ENCODE measurements at regions not wholly inside any gene's neighbourhood (a gene's known extent, or its start where the extent isn't known, plus 50 kb on each side); places are given as distances from the start of the nearest gene placed in this dataset.
A peak's percentile ranks its signal among the peaks of the same experiment; 100 is the strongest.

GRCh38 chr21:43289442-43289841 is 120.6 kb downstream of the CRYAA start:
- Histone ChIP-seq H3K4me1 (no peaks in the 10 kb centered on the region), H3K36me3 (no peaks in the 10 kb centered on the region), H3K27me3 (no peaks in the 10 kb centered on the region), H3K9me3 (peaks cover 0 to 10% of the 10 kb centered on the region in 2 donors), H3K27ac (no peak overlapping the region), H3K4me3 (no peak overlapping the region)
- ATAC-seq (no peak), DNase-seq (no peak)
- intact Hi-C loops (cut with DNase I) = no loop called here
- TF ChIP-seq CTCF (IDR thresholded peaks at IDR 0.05) = no peak

DNA sequence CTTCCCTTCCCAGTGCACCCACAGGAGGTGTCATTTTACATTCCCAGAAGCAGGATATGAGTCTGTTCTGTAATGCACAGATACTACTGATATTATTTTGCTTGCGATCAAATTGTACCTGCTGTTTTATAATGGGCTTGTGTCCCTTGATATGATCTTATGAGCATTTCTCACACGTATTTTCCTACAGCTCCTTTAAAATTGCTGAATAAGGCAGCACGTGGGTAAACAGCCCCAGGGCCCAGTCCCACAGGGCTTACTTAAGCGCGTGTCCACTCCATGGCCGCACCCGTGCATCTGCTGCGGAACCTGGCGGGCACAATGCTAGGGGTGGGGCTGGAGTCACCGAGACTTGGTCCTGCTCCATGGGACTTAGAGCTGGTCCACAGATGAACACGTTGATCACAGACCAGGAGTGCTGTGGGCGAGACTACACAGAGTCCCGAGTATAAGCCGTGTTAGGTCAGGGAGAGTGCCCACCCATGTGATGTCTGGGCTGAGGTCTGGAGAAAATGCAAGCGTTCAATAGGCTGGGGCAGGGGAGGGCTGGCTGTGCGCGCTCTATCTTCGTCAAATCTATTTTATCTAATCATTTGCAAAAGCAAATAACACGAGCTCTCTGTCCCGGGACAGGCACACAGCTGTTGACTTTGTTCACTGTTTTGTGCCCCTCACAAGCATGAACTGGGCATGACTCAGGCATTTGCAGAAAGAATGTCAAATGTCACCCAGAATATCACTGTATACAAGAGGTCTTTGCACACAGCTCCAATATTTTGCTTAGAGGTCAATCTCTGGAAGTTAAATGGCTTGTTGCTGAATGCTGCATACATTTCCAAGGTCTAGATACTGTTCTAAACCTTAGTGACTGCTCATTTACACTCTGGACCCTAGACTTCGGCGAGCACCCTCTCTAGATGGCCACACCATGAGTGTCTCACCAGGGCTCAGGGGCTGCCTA is 119.3 kb downstream of the CRYAA start:
- Histone ChIP-seq H3K27me3 (no peaks in the 10 kb centered on the region), H3K36me3 (no peaks in the 10 kb centered on the region), H3K9me3 (peaks cover 0 to 10% of the 10 kb centered on the region in 2 donors), H3K4me1 (no peaks in the 10 kb centered on the region), H3K4me3 (no peak overlapping the region), H3K27ac (no peak overlapping the region)
- ATAC-seq = peak; percentile 71
- no peak for TF ChIP-seq CTCF (IDR thresholded peaks at IDR 0.05)
- DNase-seq = peak in 1 of 4 donors; percentile 74
- intact Hi-C loops (cut with DNase I) = no loop called here

- peak; percentile 47 for ATAC-seq
These were observed 118.4 kb downstream of the CRYAA start for GRCh38 chr21:43287111-43287760.

GRCh38 chr21:43286196-43286595 is 117.4 kb downstream of the CRYAA start:
- TF ChIP-seq CTCF (IDR thresholded peaks at IDR 0.05) = no peak
- H3K27ac ChIP-seq = no peak overlapping the region
- H3K9me3 ChIP-seq = peaks cover 0 to 10% of the 10 kb centered on the region in 2 donors
- no peaks in the 10 kb centered on the region for H3K4me1 ChIP-seq
- no peak overlapping the region for H3K4me3 ChIP-seq
- no peaks in the 10 kb centered on the region for H3K36me3 ChIP-seq
- DNase-seq (no peak), ATAC-seq (no peak)
- intact Hi-C loops (cut with DNase I) = no loop called here
- H3K27me3 ChIP-seq = no peaks in the 10 kb centered on the region

More at GRCh38 chr21:43287111-43287760, 118.4 kb downstream of the CRYAA start:
- Histone ChIP-seq H3K4me3 (no peak overlapping the region), H3K4me1 (no peaks in the 10 kb centered on the region), H3K27ac (no peak overlapping the region), H3K9me3 (peaks cover 0 to 10% of the 10 kb centered on the region in 2 donors), H3K27me3 (no peaks in the 10 kb centered on the region), H3K36me3 (no peaks in the 10 kb centered on the region)
- intact Hi-C loops (cut with DNase I) = no loop called here
- TF ChIP-seq CTCF (IDR thresholded peaks at IDR 0.05) = no peak
- DNase-seq = no peak

GRCh38 chr21:43284700-43285099 is 115.9 kb downstream of the CRYAA start:
- H3K27ac ChIP-seq = no peak overlapping the region
- no peaks in the 10 kb centered on the region for H3K27me3 ChIP-seq
- intact Hi-C loops (cut with DNase I) = no loop called here
- no peak overlapping the region for H3K4me3 ChIP-seq
- TF ChIP-seq CTCF (IDR thresholded peaks at IDR 0.05) = no peak
- H3K4me1 ChIP-seq = no peaks in the 10 kb centered on the region
- no peak for DNase-seq
- H3K36me3 ChIP-seq = no peaks in the 10 kb centered on the region
- H3K9me3 ChIP-seq = peaks cover 0 to 7% of the 10 kb centered on the region in 2 donors
- ATAC-seq = no peak

Data from left lung (tissue), 4 donors.